SK-N-SH treated with all-trans-retinoic acid at 6 μM for 48 hours (cell line): ENCODE measurements at regions not wholly inside any gene's neighbourhood (a gene's known extent, or its start where the extent isn't known, plus 50 kb on each side); places are given as distances from the start of the nearest gene placed in this dataset.

Experiments used
- ATAC-seq: fragments of 200-7000 bp; cut with Tn5 transposase; 3 replicates; pipeline ENCODE4 v1.9.1; 2020; ENCODE audit warnings: mild to moderate bottlenecking, moderate library complexity
- ARNTL ChIP-seq: fragments of 450-650 bp; formaldehyde crosslinking; IDR thresholded peaks from 2 replicates; pipeline ENCODE4 v1.5.0; 2020; ENCODE audit warnings: low read depth, mild to moderate bottlenecking, moderate library complexity, borderline replicate concordance
- BACH2 ChIP-seq: fragments of 250-450 bp; sonication (Bioruptor Pico); IDR thresholded peaks from 2 replicates; pipeline ENCODE4 v1.9.0; 2021; ENCODE audit warnings: mild to moderate bottlenecking, borderline replicate concordance
- CREB5 ChIP-seq: fragments of 250-450 bp; sonication (Bioruptor Pico); IDR thresholded peaks from 2 replicates; pipeline ENCODE4 v1.5.1; 2020; ENCODE audit warnings: low read depth, mild to moderate bottlenecking, moderate library complexity
- CSDC2 ChIP-seq: fragments of 250-450 bp; sonication (Bioruptor Pico); IDR thresholded peaks from 2 replicates; pipeline ENCODE4 v1.5.0; 2020; ENCODE audit warnings: mild to moderate bottlenecking, moderate library complexity
- CSRNP3 ChIP-seq: fragments of 250-450 bp; sonication (Bioruptor Pico); IDR thresholded peaks from 2 replicates; pipeline ENCODE4 v1.5.1; 2021; ENCODE audit warnings: mild to moderate bottlenecking, moderate library complexity
- ESRRG ChIP-seq: fragments of 250-450 bp; sonication (Bioruptor Pico); IDR thresholded peaks from 2 replicates; pipeline ENCODE4 v1.6.1; 2021; ENCODE audit warnings: mild to moderate bottlenecking
- GLIS3 ChIP-seq: fragments of 250-450 bp; sonication (Bioruptor Pico); IDR thresholded peaks from 2 replicates; pipeline ENCODE4 v1.5.0; 2020; ENCODE audit warnings: mild to moderate bottlenecking, moderate library complexity
- ISL1 ChIP-seq: fragments of 250-450 bp; sonication (Bioruptor Pico); IDR thresholded peaks from 2 replicates; pipeline ENCODE4 v2.1.2; 2022; ENCODE audit warnings: mild to moderate bottlenecking, moderate library complexity
- OSR1 ChIP-seq: fragments of 250-450 bp; sonication (Bioruptor Pico); IDR thresholded peaks from 2 replicates; pipeline ENCODE4 v1.8.0; 2022; ENCODE audit warnings: moderate library complexity, mild to moderate bottlenecking, inconsistent platforms
- PPARA ChIP-seq: fragments of 250-450 bp; sonication (Bioruptor Pico); IDR thresholded peaks from 2 replicates; pipeline ENCODE4 v1.5.0; 2020; ENCODE audit warnings: mild to moderate bottlenecking, borderline replicate concordance
- RARB ChIP-seq: fragments of 250-450 bp; sonication (Bioruptor Pico); IDR thresholded peaks from 2 replicates; pipeline ENCODE4 v1.8.0; 2021; ENCODE audit warnings: mild to moderate bottlenecking, moderate library complexity
- SNAI2 ChIP-seq: fragments of 250-450 bp; sonication (Bioruptor Pico); IDR thresholded peaks from 2 replicates; pipeline ENCODE4 v1.5.0; 2020; ENCODE audit warnings: mild to moderate bottlenecking, moderate library complexity
- TCF4 ChIP-seq: fragments of 250-450 bp; sonication (Bioruptor Pico); IDR thresholded peaks from 2 replicates; pipeline ENCODE4 v1.8.0; 2021; ENCODE audit warnings: mild to moderate bottlenecking, moderate library complexity, borderline replicate concordance
- TOX ChIP-seq: fragments of 250-450 bp; sonication (Bioruptor Pico); IDR thresholded peaks from 2 replicates; pipeline ENCODE4 v1.8.0; 2021; ENCODE audit warnings: mild to moderate bottlenecking, moderate library complexity, borderline replicate concordance
- ZC3H10 ChIP-seq: fragments of 250-450 bp; sonication (Bioruptor Pico); IDR thresholded peaks from 2 replicates; pipeline ENCODE4 v1.5.1; 2021; ENCODE audit warnings: mild to moderate bottlenecking, moderate library complexity
- ZFP3 ChIP-seq: fragments of 250-450 bp; sonication (Bioruptor Pico); IDR thresholded peaks from 2 replicates; pipeline ENCODE4 v1.5.0; 2020; ENCODE audit warnings: mild to moderate bottlenecking, moderate library complexity
- ZFP30 ChIP-seq: fragments of 450-650 bp; formaldehyde crosslinking; IDR thresholded peaks from 2 replicates; pipeline ENCODE4 v1.5.0; 2022; ENCODE audit warnings: mild to moderate bottlenecking, moderate library complexity
- ZNF565 ChIP-seq: fragments of 450-650 bp; formaldehyde crosslinking; conservative IDR thresholded peaks from 2 replicates; pipeline ENCODE4 v1.5.0; 2020; ENCODE audit warnings: low read depth, mild to moderate bottlenecking, moderate library complexity
- ZNF70 ChIP-seq: fragments of 450-650 bp; formaldehyde crosslinking; IDR thresholded peaks from 2 replicates; pipeline ENCODE4 v1.5.0; 2020; ENCODE audit warnings: mild to moderate bottlenecking, moderate library complexity
- ZNF8 ChIP-seq: fragments of 450-650 bp; formaldehyde crosslinking; IDR thresholded peaks from 2 replicates; pipeline ENCODE4 v1.5.0; 2020; ENCODE audit warnings: mild to moderate bottlenecking, moderate library complexity
- TF ChIP-seq, protein P1 (sequence below): fragments of 250-450 bp; sonication (Bioruptor Pico); IDR thresholded peaks from 2 replicates; pipeline ENCODE4 v1.8.0; 2021; ENCODE audit warnings: low read depth, mild to moderate bottlenecking, moderate library complexity, borderline replicate concordance
- TF ChIP-seq, protein P2 (sequence below): fragments of 250-450 bp; sonication (Bioruptor Pico); IDR thresholded peaks from 2 replicates; pipeline ENCODE4 v1.8.0; 2020; ENCODE audit warnings: mild to moderate bottlenecking, moderate library complexity, borderline replicate concordance
- TF ChIP-seq, protein P3 (sequence below): fragments of 250-450 bp; sonication (Bioruptor Pico); IDR thresholded peaks from 2 replicates; pipeline ENCODE4 v1.5.0; 2020; ENCODE audit warnings: mild to moderate bottlenecking, moderate library complexity

GRCh38 chr1:95366498-95366897, 132.5 kb downstream of the RWDD3 start:
- no peak for ATAC-seq
- no peak for TF ChIP-seq ISL1 (CRISPR knock-in tag)
- TF ChIP-seq, protein P1, sequence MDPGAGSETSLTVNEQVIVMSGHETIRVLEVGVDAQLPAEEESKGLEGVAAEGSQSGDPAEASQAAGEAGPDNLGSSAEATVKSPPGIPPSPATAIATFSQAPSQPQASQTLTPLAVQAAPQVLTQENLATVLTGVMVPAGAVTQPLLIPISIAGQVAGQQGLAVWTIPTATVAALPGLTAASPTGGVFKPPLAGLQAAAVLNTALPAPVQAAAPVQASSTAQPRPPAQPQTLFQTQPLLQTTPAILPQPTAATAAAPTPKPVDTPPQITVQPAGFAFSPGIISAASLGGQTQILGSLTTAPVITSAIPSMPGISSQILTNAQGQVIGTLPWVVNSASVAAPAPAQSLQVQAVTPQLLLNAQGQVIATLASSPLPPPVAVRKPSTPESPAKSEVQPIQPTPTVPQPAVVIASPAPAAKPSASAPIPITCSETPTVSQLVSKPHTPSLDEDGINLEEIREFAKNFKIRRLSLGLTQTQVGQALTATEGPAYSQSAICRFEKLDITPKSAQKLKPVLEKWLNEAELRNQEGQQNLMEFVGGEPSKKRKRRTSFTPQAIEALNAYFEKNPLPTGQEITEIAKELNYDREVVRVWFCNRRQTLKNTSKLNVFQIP = no peak
- TF ChIP-seq PPARA (CRISPR knock-in tag) = no peak
- no peak for TF ChIP-seq BACH2 (CRISPR knock-in tag)
- no peak for TF ChIP-seq ZC3H10 (CRISPR knock-in tag)
- no peak for TF ChIP-seq RARB (CRISPR knock-in tag)
- no peak for TF ChIP-seq SNAI2 (CRISPR knock-in tag)
- no peak for TF ChIP-seq ZFP3 (CRISPR knock-in tag)
- TF ChIP-seq ZNF8 (CRISPR knock-in tag) = no peak
- TF ChIP-seq GLIS3 = no peak
- TF ChIP-seq ARNTL (CRISPR knock-in tag) = no peak
- TF ChIP-seq, protein P2, sequence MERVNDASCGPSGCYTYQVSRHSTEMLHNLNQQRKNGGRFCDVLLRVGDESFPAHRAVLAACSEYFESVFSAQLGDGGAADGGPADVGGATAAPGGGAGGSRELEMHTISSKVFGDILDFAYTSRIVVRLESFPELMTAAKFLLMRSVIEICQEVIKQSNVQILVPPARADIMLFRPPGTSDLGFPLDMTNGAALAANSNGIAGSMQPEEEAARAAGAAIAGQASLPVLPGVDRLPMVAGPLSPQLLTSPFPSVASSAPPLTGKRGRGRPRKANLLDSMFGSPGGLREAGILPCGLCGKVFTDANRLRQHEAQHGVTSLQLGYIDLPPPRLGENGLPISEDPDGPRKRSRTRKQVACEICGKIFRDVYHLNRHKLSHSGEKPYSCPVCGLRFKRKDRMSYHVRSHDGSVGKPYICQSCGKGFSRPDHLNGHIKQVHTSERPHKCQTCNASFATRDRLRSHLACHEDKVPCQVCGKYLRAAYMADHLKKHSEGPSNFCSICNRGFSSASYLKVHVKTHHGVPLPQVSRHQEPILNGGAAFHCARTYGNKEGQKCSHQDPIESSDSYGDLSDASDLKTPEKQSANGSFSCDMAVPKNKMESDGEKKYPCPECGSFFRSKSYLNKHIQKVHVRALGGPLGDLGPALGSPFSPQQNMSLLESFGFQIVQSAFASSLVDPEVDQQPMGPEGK (CRISPR knock-in tag) = no peak

- no peak for ATAC-seq
- TF ChIP-seq ZC3H10 (CRISPR knock-in tag) (no peak), ZNF565 (CRISPR knock-in tag) (no peak), ZFP30 (CRISPR knock-in tag) (no peak), TOX (no peak), TCF4 (CRISPR knock-in tag) (no peak), ZFP3 (CRISPR knock-in tag) (no peak), GLIS3 (no peak), ZNF70 (no peak), BACH2 (CRISPR knock-in tag) (no peak), ESRRG (CRISPR knock-in tag) (no peak), ARNTL (CRISPR knock-in tag) (no peak), PPARA (CRISPR knock-in tag) (no peak), ISL1 (CRISPR knock-in tag) (no peak)
- TF ChIP-seq, protein P2 (CRISPR knock-in tag) = no peak
- TF ChIP-seq, protein P3, sequence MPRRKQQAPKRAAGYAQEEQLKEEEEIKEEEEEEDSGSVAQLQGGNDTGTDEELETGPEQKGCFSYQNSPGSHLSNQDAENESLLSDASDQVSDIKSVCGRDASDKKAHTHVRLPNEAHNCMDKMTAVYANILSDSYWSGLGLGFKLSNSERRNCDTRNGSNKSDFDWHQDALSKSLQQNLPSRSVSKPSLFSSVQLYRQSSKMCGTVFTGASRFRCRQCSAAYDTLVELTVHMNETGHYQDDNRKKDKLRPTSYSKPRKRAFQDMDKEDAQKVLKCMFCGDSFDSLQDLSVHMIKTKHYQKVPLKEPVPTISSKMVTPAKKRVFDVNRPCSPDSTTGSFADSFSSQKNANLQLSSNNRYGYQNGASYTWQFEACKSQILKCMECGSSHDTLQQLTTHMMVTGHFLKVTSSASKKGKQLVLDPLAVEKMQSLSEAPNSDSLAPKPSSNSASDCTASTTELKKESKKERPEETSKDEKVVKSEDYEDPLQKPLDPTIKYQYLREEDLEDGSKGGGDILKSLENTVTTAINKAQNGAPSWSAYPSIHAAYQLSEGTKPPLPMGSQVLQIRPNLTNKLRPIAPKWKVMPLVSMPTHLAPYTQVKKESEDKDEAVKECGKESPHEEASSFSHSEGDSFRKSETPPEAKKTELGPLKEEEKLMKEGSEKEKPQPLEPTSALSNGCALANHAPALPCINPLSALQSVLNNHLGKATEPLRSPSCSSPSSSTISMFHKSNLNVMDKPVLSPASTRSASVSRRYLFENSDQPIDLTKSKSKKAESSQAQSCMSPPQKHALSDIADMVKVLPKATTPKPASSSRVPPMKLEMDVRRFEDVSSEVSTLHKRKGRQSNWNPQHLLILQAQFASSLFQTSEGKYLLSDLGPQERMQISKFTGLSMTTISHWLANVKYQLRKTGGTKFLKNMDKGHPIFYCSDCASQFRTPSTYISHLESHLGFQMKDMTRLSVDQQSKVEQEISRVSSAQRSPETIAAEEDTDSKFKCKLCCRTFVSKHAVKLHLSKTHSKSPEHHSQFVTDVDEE (CRISPR knock-in tag) = no peak
Observed at GRCh38 chr1:95368178-95368577, 134.2 kb downstream of the RWDD3 start.

DNA sequence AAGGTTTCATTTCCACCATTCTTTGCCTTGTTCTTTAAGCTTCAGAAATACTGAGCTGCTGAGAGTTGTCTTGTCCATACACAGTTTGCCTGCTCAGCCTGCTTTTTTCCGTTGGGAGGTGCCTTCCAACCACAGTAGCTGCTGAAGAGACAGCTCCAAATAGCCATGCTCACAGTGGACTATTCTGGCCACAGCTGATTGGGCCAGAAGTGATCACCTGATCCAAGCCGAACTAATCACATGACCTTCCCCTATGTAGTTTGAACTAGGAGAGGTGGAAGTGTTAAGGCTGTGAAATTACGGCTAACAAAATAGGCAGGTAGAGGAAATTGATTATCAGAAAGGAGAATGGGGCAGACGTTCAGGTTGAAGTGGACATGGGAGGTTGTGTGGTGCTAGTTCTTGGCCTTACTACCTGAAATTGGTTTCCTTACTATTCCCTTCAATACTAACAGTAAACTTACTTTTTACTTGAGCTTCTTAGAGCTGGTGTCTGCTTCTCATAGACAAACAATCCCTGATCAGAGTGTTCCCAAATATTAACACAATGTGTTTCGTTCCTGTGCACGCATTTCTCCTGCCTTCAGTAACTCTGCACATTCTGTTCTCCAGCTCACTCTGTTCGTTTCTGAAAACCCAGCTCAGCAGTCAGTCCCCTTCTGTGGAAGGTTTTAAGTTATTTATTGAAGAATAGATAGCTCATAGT, 136.1 kb downstream of the RWDD3 start:
- ATAC-seq = no peak
- no peak for TF ChIP-seq ISL1 (CRISPR knock-in tag)
- no peak for TF ChIP-seq RARB (CRISPR knock-in tag)
- TF ChIP-seq CSDC2 = no peak
- TF ChIP-seq GLIS3 = no peak
- no peak for TF ChIP-seq PPARA (CRISPR knock-in tag)
- TF ChIP-seq OSR1 (CRISPR knock-in tag) = no peak
- no peak for TF ChIP-seq CREB5 (CRISPR knock-in tag)
- TF ChIP-seq CSRNP3 = no peak
- TF ChIP-seq ZFP3 (CRISPR knock-in tag) = no peak
- TF ChIP-seq ZC3H10 (CRISPR knock-in tag) = no peak
- no peak for TF ChIP-seq ZNF8 (CRISPR knock-in tag)
- TF ChIP-seq, protein P1 = no peak
- TF ChIP-seq TOX = no peak
- TF ChIP-seq BACH2 (CRISPR knock-in tag) = no peak
- no peak for TF ChIP-seq ZNF565 (CRISPR knock-in tag)
- TF ChIP-seq ESRRG (CRISPR knock-in tag) = no peak
